Liver (tissue), 3 donors: ENCODE measurements at regions not wholly inside any gene's neighbourhood (a gene's known extent, or its start where the extent isn't known, plus 50 kb on each side); places are given as distances from the start of the nearest gene placed in this dataset.

Experiments used
- CTCF ChIP-seq: fragments of 150-350 bp; IDR thresholded peaks from 2 replicates; pipeline ENCODE4 v1.5.1; 2017; ENCODE audit warnings: improper control_type of control experiment, low read depth, low read length; ENCODE audit not compliant: missing input control
- FOXA1 ChIP-seq: IDR thresholded peaks from 2 replicates; pipeline ENCODE4 v1.6.1; 2016; ENCODE audit warnings: antibody characterized with exemption
- GABPA ChIP-seq, 2 donors: IDR thresholded peaks in 1 of 2; conservative IDR thresholded peaks in 1 of 2; 2 replicates each; pipeline ENCODE4 v1.6.1; 2016; ENCODE audit warnings: antibody characterized with exemption in 2 of 2, mild to moderate bottlenecking in 1 of 2, moderate library complexity in 1 of 2
- JUND ChIP-seq, 2 donors: IDR thresholded peaks; 2 replicates each; pipeline ENCODE4 v1.6.1; 2016; ENCODE audit warnings: antibody characterized with exemption in 2 of 2
- MAX ChIP-seq: IDR thresholded peaks from 2 replicates; pipeline ENCODE4 v1.6.1; 2016; ENCODE audit warnings: antibody characterized with exemption
- RAD21 ChIP-seq, 2 donors: IDR thresholded peaks; 2 replicates each; pipeline ENCODE4 v1.6.1; 2016; ENCODE audit warnings: antibody characterized with exemption in 2 of 2, mild to moderate bottlenecking in 2 of 2
- TAF1 ChIP-seq: conservative IDR thresholded peaks from 2 replicates; pipeline ENCODE4 v1.6.1; 2016; ENCODE audit warnings: antibody characterized with exemption, mild to moderate bottlenecking
- YY1 ChIP-seq: IDR thresholded peaks from 2 replicates; pipeline ENCODE4 v1.6.1; 2016; ENCODE audit warnings: antibody characterized with exemption, mild to moderate bottlenecking
- ZBTB33 ChIP-seq: IDR thresholded peaks from 2 replicates; pipeline ENCODE4 v1.6.1; 2016; ENCODE audit warnings: antibody characterized with exemption
- donor health status: healthy.
- donor health status: healthy.

GRCh38 chr1:209266590-209267205 is 316.8 kb upstream of the CAMK1G start:
- TF ChIP-seq CTCF (no peak), FOXA1 (no peak), MAX (no peak), GABPA (IDR thresholded peaks at IDR 0.05 in 1 of 2, conservative IDR thresholded peaks at IDR 0.05 in 1 of 2) (no peak), RAD21 (IDR thresholded peaks at IDR 0.05) (no peak), JUND (IDR thresholded peaks at IDR 0.05) (no peak), ZBTB33 (no peak), YY1 (no peak), TAF1 (no peak)
